ENCODE measurements at regions not wholly inside any gene's neighbourhood (a gene's known extent, or its start where the extent isn't known, plus 50 kb on each side); places are given as distances from the start of the nearest gene placed in this dataset.
"Not testable (repeated sequence)": the region's sequence is repeated elsewhere in the genome, so short reads cannot be mapped to it uniquely, and the experiment has no call there.

DNA sequence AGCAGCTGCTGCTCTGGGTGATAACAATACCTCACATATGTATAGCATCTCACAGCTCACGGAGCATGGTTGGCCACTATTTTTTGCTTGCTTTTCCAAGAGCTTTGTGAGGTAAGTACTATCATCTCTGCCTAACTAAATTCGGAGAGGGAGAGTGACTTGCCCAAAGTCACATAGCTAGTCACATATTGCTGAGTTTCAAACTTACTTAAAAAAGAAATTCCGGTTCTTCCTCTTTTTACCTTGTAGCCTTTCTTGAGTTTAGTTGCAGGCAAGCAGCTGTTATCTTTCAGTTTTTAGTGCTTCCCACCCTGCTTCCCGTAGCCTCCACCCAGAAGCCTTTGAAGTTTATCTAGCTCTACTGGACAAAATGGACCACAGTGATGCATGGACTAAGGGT lies 309.2 kb downstream of the PDCD6IP start:
- DNase-seq (ENCODE audit: low read depth), result no peak

DNA sequence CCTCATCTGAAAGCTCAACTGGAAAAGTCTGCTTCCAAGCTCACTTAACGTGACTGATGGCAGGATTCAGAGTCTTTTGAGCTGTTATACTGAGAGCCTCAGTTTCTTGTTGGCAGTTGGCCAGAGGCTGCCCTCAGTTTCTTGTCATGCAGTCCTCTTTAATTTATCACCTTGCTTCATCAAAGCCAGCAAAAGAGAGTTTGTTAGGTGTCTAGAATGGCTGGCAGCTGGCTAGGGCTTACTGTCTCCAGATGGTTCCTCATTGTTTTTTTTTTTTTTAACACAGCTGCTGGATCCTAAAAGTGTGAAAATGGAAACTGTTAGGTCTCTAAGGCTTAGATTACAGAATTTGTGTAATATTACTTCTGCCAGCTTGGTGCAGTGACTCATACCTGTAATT lies 310.6 kb downstream of the PDCD6IP start:
- no peak for DNase-seq (ENCODE audit: low read depth)

DNA sequence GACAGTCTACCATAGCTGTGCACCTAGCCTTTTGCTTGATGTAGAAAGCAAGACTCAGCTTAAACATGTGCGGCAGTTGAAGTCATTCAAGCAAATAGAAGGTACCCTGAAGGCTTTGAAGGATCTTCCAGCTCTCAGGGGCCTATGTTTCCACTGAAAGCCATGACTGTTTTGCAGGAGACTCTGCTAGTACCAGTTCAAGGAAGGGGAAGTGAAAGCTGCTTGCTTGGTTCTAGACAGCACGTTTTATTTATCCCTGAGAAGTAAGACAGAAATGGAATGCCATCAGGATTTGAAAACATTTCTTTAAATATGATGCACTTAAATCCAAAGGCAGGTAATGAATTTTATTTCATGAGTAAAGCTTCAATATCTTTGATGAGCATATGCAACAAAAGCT lies 311.4 kb downstream of the PDCD6IP start:
- DNase-seq (ENCODE audit: low read depth), result no peak

DNA sequence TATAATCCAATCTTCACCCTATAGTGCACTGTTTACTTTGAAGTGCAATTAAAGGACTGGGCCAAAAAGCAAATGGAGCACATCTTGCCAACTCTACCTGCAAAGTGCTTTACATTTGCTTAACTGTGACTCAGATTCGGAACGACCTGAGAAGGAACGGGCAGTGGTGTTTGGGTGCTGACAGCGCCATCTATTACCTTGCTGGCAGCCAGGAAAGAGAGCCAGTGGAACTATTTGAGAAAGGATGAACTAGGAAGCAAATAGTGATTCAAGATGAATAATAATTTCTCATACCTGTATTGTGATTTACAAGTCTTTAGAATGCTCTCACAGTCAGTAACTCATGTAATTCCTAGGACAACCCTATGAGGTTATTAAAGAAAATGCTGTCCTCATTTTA lies 312.9 kb downstream of the PDCD6IP start:
- DNase-seq (ENCODE audit: low read depth), result no peak

DNA sequence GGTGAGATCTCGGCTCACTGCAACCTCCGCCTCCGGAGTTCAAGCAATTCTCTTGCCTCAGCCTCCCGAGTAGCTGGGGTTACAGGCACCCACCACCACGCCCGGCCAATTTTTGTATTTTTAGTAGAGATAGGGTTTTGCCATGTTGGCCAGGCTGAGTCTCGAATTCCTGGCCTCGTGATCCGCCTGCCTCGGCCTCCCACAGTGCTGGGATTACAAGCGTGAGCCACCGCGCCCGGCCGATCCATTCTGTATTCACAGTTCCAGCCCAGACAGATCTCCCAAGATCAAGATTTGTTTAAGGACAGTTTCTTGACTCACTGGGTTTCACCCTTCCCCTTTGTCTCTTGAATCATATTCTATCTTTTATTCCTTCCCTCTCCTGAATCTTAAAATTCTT lies 313.8 kb downstream of the PDCD6IP start:
- not testable (repeated sequence) for DNase-seq (ENCODE audit: low read depth)

DNA sequence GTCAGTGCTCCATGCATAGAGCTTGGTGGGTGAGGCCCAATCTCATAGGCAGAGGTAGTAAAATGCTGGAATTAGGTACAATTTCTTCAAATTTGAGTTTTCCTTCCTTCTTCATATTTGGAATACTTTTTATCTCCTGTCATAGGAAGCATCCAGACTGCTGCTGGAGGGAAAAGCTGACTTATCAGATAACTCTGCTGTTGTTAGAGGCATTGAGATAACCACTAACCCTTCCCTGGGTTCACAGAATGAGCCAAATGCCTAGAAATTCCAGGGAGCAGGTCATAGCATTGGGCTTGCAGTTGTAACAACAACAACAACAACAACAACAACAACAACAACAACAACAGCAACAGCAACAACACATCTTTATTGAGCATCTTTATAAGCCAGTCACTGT lies 332.7 kb downstream of the PDCD6IP start:
- DNase-seq (ENCODE audit: low read depth), result no peak

DNA sequence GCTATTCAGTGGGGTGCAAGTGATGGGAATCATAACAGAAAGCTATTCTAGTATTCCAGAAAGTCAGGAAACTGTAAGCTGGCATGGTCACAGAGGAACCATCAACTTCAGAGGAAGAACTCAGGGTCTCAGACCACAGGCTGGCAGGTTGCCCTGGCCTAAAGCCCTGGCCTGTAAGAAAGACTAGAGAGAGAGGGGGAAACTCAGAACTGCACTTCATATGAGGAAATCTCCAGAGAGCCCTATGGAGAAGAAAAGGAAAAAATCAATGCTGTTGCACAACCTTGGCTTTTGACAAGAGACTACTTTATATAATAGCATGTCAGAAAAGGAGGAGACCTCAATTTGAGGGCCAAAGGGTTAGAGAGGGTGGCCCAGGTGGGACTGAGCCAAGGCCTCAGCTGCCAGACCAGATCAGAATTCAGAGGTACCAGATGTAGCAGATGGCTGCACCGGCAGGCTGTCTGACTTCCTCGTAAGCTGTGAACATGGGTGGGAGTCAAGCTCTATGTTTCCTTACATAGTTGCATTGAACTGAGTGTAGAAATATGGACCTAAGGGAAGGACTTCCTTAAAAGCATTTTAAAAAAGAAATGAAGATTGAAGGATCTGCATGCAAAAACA lies 333.8 kb downstream of the PDCD6IP start:
- no peak for DNase-seq (ENCODE audit: low read depth)

DNA sequence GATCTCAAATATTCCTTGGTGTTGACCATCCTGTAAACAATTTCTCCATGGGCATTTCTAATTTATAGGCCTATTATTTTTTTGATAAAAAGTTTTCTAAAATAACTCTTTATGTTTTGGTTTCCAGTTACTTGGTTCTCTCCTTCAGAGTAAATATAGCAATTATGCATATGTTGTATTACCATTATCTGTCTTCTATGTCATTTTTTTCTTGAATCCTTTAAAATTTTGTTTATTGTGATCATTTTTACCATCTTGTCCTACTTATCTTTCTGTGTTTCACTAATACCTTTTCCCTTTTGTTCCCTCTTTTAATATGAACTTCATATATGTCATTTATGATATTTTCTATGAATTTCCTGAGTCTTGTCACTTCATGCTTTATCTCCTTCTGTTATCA lies 341.1 kb downstream of the PDCD6IP start:
- DNase-seq (ENCODE audit: low read depth), result no peak

DNA sequence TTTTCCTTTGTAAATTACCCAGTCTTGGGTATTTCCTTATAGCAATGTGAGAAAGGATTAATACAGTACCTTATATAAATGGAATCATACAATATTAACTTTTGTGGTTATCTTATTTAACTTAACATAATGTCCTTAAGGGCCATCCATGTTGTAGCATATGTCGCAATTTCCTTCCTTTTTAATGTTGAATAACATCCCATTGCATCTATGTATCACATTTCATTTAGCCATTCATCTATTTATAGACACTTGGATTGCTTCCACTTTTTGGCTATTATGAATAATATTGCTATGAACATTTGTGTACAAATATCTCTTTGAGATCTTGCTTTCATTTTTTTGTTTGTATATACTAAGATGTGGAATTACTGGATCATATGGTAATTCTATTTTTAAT lies 342.2 kb downstream of the PDCD6IP start:
- DNase-seq (ENCODE audit: low read depth), result no peak

DNA sequence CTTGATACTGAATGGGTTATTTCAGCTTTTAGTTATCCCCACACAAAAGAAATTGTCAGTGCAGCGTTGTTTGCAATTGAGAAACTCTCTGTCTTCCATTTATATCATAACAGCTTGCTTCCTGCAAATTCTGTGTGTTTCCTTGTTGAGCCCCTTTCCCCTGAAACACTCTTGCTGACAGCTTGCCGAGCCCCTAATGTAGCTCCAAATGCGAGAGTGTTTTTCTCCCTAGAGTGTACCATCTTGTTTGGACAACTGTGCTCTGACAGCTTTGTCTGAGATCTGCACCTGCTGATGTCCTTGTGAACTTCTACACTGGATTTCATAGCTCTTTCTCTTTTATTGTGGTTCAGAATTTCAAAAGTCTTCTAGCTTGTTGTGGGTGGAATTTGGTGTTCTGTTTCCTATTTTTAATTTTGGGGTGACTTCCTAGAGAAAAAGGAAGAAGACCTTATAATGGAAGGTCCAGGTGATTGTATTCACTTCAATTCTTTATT lies 343.5 kb downstream of the PDCD6IP start:
- DNase-seq (ENCODE audit: low read depth), result no peak

DNA sequence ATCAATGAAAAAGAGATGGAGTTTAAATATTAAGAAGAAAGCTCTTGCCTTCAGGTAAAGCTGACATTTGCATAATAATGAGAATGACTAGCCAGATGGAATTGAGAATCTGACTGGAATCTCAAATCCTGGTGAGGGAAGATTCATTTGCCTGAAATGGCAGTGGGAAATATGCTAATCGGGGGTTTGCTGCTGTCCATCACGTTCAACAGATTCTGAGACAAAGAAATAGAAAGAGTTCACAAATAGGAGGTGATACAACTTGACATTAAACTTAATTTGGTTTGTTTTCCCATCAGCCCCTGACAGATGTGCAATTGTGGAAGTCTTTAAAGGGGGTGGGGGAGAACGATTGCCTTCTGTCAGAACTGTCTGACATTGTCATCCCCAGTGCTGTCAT lies 347.4 kb downstream of the PDCD6IP start:
- no peak for DNase-seq (ENCODE audit: low read depth)

DNA sequence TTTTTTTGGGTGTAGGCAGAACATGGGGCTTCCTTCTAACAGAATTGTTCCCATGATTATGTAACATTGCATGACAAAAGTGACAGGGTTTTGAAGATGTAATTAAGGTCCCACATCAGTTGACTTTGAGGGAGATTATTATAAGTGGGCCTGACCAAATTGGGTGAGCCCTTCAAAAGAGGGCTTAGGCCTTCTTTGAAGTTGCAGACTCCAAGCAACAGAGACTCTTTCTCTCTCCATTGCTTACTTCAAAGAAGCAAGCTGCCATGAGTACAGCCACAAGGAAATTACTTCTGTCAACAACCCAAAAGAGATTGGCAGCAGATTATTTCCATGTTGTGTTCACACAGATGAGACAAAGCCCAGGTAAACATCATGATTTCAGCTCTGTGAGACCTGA lies 348.2 kb downstream of the PDCD6IP start:
- DNase-seq (ENCODE audit: low read depth), result no peak

DNA sequence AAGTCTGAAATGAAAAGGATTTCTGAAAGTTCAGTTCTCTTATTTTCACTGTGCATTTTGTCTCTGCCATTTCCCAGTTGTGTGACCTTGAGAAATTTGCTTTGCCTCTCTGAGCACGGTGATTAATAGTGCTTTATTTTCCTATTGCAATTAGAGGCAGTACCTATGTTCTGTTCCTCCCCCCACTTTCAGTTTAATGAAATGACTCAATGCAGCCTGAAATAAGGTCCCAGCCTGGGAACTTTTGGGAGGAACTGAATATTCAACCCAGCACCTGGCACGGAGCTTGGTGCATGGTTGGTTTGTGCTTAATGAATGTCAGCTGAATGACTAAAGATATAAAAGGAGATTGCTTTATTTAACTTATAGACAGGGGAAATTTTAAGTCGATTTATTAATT lies 352.6 kb downstream of the PDCD6IP start:
- DNase-seq (ENCODE audit: low read depth), result no peak

DNA sequence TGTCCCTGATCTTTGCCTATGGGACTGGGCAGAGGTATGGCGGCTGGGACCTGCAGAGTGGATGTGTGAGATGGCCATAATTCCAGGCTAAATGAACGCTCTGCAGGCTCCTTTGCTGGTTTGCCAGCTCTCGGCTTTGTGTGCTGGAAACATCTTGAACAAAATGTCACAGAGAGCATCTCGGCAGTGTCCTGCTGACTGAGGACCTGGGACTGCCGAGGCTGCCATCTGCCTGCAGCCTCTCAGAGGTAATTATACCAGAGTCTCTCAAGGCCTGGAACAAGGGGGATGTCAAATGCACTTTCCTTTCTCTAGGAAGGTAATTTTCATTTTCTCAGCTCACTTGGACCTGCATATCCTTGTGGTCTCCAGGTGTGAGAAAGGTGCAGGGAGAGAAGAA lies 354.2 kb downstream of the PDCD6IP start:
- no peak for DNase-seq (ENCODE audit: low read depth)

DNA sequence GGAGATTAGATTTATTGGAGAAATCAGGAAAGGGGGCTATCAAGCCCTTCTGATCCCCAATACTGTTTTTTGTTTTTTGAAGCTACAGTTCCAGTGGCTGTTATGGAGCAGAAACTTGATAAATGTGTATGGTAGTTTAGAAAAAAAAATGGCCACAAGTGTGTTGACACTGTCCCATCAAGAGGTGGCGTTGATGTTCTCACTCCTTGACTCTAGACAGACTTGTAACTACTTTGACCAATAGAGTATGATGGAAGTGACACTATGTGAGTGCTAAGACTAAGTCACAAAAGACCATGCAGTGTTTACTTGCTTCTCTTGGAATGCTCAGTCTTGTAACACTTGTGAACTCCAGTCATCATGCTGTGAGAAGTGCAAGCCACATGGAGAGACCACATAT lies 356.7 kb downstream of the PDCD6IP start:
- no peak for DNase-seq (ENCODE audit: low read depth)

DNA sequence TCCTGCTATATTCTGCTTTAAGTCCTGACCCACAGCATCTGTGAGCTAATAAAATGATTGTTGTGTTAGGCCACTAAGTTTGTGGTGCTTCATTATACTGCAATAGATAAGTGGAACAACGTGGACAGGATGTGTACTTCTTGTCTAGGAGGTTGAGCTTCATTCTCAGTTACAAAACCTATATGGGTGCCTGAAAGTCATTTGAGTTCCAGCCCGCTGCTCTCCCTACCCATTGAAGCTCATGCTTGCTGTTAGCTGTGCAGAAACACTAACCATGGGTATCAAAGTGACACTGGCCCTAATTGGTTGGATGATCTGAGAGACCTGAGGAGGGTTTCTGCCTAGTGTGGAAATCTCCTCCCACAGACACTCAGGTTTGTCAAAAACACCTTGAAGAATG lies 357.2 kb downstream of the PDCD6IP start:
- DNase-seq (ENCODE audit: low read depth), result no peak

DNA sequence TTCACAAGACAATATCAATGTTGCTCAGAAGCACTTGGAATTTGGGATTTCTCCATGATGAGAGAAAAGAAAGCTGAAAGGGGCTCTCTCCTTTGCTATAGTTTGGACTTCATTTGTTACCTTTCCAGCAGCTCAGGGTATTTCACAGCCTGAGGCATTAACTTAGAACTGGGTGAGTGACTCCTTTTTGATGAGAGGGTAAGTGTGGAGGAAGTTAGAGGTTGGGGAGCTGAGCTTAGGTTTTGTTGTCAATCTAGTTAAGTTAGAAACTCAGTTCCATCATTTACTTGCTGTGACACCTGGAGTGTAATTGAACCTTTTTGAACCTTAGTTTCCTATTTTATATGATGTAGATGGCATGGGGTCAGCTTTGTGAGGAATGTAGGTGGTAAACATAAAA lies 359.1 kb downstream of the PDCD6IP start:
- DNase-seq (ENCODE audit: low read depth), result no peak

DNA sequence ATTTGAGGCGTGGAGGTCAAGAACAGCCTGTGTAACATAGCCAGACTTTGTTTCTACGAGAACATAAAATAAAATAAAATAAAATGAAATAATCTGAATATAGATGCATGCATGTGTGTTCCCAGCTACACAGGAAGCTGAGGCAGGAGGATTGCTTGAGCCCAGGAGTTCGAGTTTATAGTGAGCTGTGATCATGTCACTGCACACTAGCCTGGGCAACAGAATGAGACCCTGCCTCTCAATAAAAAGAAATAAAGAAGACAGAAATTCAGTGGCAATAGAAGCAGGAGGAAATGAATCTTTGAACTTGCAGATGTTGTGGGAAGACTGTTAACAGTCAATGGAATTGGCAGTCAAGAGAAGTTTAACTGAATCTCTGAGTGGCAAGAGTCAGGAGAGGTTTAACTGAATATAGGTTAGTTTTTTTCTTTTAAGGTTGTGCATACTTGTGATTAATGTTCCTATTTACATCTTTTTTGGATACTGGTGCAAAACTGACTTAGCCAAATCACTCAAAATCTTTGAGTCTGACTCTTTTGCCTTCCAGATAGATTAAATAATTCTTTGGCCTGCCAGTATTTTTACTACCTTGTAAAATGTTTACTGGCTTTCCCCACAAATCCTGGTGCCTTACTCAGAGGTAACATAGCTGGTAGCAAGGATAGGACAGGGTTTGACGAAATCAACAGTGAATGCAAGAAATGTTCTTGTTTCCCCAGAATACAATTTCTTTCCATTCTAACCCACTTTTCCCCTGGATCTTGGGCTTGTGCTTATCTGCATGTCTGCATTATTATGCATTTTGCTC lies 361.4 kb downstream of the PDCD6IP start:
- DNase-seq (ENCODE audit: low read depth), result no peak

DNA sequence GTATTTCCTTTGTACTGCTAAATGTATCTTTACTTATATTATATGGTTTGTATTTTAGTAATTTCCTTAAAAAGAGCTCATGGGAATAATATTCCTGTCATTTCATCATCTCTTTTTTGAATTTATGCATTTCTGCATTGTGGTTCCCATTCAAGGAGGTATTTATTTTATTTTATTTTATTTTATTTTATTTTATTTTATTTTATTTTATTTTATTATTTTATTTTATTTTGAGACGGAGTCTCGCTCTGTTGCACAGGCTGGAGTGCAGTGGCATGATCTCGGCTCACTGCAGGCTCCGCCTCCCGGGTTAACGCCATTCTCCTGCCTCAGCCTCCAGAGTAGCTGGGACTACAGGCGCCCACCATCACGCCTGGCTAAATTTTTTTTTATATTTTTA lies 371.2 kb downstream of the PDCD6IP start:
- not testable (repeated sequence) for DNase-seq (ENCODE audit: low read depth)

DNA sequence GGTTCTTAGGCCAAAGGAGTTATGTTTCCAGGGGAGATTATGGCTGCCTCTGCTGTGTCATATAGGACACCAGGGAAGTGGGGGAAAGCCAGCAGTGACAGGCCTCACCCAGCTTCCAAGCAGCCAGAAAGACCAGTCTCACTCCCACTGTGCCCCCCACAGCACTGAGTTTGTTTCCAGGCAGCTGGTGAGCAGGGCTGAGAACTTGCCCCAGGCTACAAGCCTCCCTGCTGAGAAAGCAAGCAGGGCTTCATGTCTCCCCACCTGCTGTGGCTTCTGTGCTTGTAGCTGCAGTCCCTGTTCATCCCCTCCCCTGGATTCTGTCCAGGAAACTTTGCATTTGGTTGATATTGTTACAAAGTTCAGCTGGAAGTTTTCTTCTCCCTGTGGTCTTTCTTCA lies 376.3 kb downstream of the PDCD6IP start:
- DNase-seq (ENCODE audit: low read depth), result no peak

DNA sequence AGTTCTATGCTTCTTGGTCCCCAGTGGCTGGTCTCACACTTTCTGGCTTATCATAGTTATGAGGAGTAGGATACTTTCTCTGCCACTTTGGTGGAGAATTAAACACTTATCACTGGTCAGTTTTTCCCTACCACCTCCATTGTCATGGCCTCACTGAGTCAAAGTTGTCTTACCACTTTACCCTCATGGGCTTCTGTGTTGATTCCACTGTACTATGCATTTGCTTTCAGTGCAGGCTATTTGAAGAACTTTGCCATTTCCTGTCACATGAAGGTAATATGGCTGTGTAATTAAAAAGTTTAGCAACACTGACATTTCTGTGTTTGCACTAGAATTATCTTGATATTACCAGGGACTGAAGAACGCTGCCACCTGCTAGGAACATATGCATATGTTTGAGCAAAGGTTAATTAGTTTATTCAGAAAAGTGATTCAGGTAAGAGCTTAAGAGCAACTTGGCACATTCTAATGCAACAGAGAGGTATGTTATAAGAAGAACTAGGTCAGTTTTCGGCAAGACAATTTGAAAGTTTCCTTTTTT lies 377.3 kb downstream of the PDCD6IP start:
- DNase-seq (ENCODE audit: low read depth), result no peak

DNA sequence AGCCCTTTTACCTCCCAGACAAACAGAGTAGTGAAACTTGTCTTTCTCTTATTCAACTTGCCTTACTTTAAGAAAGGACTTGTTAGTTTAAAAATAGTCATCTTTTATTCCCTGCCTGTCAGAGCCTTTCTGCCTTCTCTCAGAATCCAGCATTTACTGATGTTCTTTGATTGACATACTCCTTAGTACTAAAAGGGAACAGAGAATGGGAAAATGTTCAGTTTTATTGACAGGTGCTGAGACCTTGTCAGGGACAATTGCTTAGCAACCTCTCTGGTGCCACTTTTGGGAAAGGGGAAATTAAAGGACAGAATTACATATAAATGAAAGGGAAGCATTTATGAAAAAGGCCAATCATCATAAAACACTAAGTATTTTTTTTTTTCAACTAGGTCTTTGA lies 378.3 kb downstream of the PDCD6IP start:
- DNase-seq (ENCODE audit: low read depth), result no peak

DNA sequence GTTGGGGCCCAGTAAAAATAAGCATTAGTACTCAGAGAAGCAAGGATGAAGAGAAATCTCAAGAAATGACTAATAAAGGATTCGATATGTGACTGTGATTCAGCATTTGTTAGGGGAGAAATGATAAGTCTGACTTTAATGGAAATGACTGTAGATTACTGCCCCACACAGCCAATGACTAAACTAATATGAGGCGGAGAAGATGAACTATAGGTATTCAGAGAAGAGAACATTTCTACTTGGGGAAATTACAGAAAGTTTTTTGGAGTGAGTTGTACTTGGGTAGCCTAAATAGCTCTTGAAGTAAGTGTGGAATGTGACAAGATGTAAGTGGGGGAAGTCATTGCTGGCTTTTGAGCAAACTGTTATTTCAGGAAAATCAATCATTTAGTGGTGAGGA lies 380.0 kb downstream of the PDCD6IP start:
- DNase-seq (ENCODE audit: low read depth), result peak; percentile 43
